OCI-LY1 (cell line): ENCODE measurements at regions not wholly inside any gene's neighbourhood (a gene's known extent, or its start where the extent isn't known, plus 50 kb on each side); places are given as distances from the start of the nearest gene placed in this dataset.
"Not testable (repeated sequence)": the region's sequence is repeated elsewhere in the genome, so short reads cannot be mapped to it uniquely, and the experiment has no call there.

ENCODE experiments used
- H2AFZ ChIP-seq: fragments of 200-600 bp; sonication (generic), shearing (Covaris generic); 2 replicates; pipeline ENCODE4 v1.6.0; 2014; ENCODE audit warnings: antibody characterized with exemption, mild to moderate bottlenecking, low read length
- H3F3A ChIP-seq: fragments of 200-600 bp; sonication (generic), shearing (Covaris generic); 2 replicates; pipeline ENCODE4 v1.6.0; 2014; ENCODE audit warnings: mild to moderate bottlenecking, antibody characterized with exemption, low read length, moderate library complexity; ENCODE audit not compliant: insufficient read depth
- H3K27ac ChIP-seq: fragments of 200-600 bp; sonication (generic); 2 replicates; pipeline ENCODE4 v1.5.1; 2014; ENCODE audit warnings: low read length, mixed run types, mild to moderate bottlenecking, low read depth; ENCODE audit not compliant: poor library complexity, severe bottlenecking
- H3K27me3 ChIP-seq: fragments of 200-600 bp; sonication (generic); 2 replicates; pipeline ENCODE4 v1.6.0; 2014; ENCODE audit warnings: antibody characterized with exemption, mild to moderate bottlenecking, low read length, moderate library complexity; ENCODE audit not compliant: insufficient read depth
- H3K36me3 ChIP-seq: fragments of 200-600 bp; sonication (generic); 2 replicates; pipeline ENCODE4 v1.6.1; 2014; ENCODE audit warnings: mild to moderate bottlenecking, antibody characterized with exemption, low read length, moderate library complexity, mixed read lengths; ENCODE audit not compliant: insufficient read depth
- H3K4me1 ChIP-seq: fragments of 200-600 bp; sonication (generic); 2 replicates; pipeline ENCODE4 v1.5.1; 2014; ENCODE audit warnings: mild to moderate bottlenecking, low read length, moderate library complexity; ENCODE audit not compliant: insufficient read depth, severe bottlenecking
- H3K4me2 ChIP-seq: fragments of 200-600 bp; sonication (generic), shearing (Covaris generic); 2 replicates; pipeline ENCODE4 v1.6.1; 2014; ENCODE audit warnings: low read length
- H3K4me3 ChIP-seq: fragments of 200-600 bp; sonication (generic); 2 replicates; pipeline ENCODE4 v1.5.1; 2014; ENCODE audit warnings: low read length, low read depth, mild to moderate bottlenecking, mixed read lengths; ENCODE audit not compliant: poor library complexity, severe bottlenecking
- H3K79me2 ChIP-seq: fragments of 200-600 bp; shearing (Covaris generic); 2 replicates; pipeline ENCODE4 v1.6.1; 2016; ENCODE audit warnings: mixed run types, low read length, mixed read lengths; ENCODE audit not compliant: insufficient read depth
- H3K9ac ChIP-seq: fragments of 200-600 bp; sonication (generic), shearing (Covaris generic); 2 replicates; pipeline ENCODE4 v1.6.1; 2014; ENCODE audit warnings: mild to moderate bottlenecking, low read length, mixed read lengths
- H3K9me2 ChIP-seq: fragments of 200-600 bp; sonication (generic), shearing (Covaris generic); 2 replicates; pipeline ENCODE4 v1.6.1; 2014; ENCODE audit warnings: low read depth, mild to moderate bottlenecking, low read length, mixed read lengths
- H3K9me3 ChIP-seq: fragments of 200-600 bp; shearing (Covaris generic); 2 replicates; pipeline ENCODE4 v1.6.1; 2014; ENCODE audit warnings: low read length, mixed read lengths
- H4K20me1 ChIP-seq: fragments of 200-600 bp; sonication (generic), shearing (Covaris generic); 2 replicates; pipeline ENCODE4 v1.6.0; 2016; ENCODE audit warnings: mild to moderate bottlenecking, low read length; ENCODE audit not compliant: insufficient read depth
- EZH2 ChIP-seq: fragments of 200-600 bp; sonication (generic), shearing (Covaris generic); IDR thresholded peaks from 2 replicates; pipeline ENCODE4 v1.8.0; 2017; ENCODE audit warnings: borderline replicate concordance, mixed run types, mild to moderate bottlenecking, antibody characterized with exemption, low read length, moderate library complexity, mixed read lengths
- TF ChIP-seq, protein P1 (sequence below): fragments of 200-600 bp; sonication (generic), shearing (Covaris generic); IDR thresholded peaks from 2 replicates; pipeline ENCODE4 v1.5.1; 2017; ENCODE audit warnings: mild to moderate bottlenecking, antibody characterized with exemption, low read length, moderate library complexity, mixed read lengths

DNA sequence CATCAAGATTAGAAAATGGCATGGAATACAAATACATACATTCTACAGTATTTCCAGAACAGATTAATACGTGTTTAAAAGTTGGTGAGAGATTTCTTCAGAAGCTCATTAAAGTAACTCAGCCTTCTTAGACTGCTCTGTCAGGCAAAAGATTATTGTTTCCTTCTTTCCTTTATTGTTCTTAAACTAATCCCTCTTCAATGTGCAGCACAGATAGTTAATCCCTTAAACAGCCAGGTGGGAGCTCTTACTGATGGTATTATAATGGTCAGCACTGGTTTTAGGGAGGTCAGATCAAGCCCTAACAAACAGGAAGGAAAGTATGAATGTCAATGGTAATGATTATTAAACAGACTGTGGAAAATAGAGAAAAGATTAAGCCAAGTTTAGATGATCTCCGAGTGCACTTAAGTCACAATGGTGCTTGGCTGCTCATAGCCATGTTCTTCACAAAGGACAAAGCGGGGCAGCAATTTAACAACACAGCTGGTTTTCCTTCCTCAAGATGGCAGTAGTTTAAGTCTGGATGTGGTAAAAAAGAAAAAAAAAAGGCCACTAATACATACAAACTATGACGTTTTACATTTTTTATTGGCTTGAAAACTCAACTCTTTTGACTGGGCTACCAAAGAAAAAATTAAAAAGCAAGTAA is 992.6 kb downstream of the PCDH9 start:
- no peaks in the 10 kb centered on the region for H3F3A ChIP-seq
- no peaks in the 10 kb centered on the region for H3K9me2 ChIP-seq
- no peak for TF ChIP-seq EZH2
- TF ChIP-seq, protein P1, sequence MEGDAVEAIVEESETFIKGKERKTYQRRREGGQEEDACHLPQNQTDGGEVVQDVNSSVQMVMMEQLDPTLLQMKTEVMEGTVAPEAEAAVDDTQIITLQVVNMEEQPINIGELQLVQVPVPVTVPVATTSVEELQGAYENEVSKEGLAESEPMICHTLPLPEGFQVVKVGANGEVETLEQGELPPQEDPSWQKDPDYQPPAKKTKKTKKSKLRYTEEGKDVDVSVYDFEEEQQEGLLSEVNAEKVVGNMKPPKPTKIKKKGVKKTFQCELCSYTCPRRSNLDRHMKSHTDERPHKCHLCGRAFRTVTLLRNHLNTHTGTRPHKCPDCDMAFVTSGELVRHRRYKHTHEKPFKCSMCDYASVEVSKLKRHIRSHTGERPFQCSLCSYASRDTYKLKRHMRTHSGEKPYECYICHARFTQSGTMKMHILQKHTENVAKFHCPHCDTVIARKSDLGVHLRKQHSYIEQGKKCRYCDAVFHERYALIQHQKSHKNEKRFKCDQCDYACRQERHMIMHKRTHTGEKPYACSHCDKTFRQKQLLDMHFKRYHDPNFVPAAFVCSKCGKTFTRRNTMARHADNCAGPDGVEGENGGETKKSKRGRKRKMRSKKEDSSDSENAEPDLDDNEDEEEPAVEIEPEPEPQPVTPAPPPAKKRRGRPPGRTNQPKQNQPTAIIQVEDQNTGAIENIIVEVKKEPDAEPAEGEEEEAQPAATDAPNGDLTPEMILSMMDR = no peak
- H4K20me1 ChIP-seq = no peaks in the 10 kb centered on the region
- H3K27ac ChIP-seq = no peak overlapping the region
- no peak overlapping the region for H3K4me2 ChIP-seq
- no peaks in the 10 kb centered on the region for H3K4me1 ChIP-seq
- H3K4me3 ChIP-seq = no peak overlapping the region
- H2AFZ ChIP-seq = peak overlapping the region; percentile 39; the same call in 1 of the 2 replicates
- 0 out of 2 replicates have a peak, but pooled peaks cover 2% of the 10 kb centered on the region for H3K36me3 ChIP-seq
- no peak overlapping the region for H3K9ac ChIP-seq
- H3K9me3 ChIP-seq = peaks cover 23% of the 10 kb centered on the region
- H3K79me2 ChIP-seq = no peaks in the 10 kb centered on the region
- no peaks in the 10 kb centered on the region for H3K27me3 ChIP-seq

DNA sequence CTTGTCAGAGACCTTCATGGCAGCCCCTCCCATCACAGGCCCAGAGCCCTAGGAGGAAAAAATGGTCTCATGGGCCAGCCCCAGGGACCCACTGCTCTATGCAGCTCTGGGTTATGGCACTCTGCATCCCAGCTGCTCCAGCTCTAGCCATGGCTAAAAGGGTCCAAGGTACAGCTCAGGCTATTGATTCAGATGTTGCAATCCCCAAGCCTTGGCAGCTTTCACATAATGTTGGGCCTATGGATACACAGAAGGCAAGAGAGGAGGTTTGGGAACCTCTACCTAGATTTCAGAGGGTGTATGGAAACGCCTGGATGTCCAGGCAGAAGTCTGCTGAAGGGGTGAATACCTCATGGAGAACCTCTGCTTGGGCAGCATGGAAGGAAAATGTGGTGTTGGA is 996.0 kb downstream of the PCDH9 start:
- no peak overlapping the region for H3K4me3 ChIP-seq
- H3K4me2 ChIP-seq = no peak overlapping the region
- no peak overlapping the region for H3K27ac ChIP-seq
- no peaks in the 10 kb centered on the region for H3K79me2 ChIP-seq
- 0 out of 2 replicates have a peak, but pooled peaks cover 2% of the 10 kb centered on the region for H3K36me3 ChIP-seq
- no peaks in the 10 kb centered on the region for H4K20me1 ChIP-seq
- H3K9me2 ChIP-seq = no peaks in the 10 kb centered on the region
- H2AFZ ChIP-seq = no peak overlapping the region
- peaks cover 23% of the 10 kb centered on the region for H3K9me3 ChIP-seq
- no peak for TF ChIP-seq EZH2
- TF ChIP-seq, protein P1 = no peak
- H3K9ac ChIP-seq = no peak overlapping the region
- no peaks in the 10 kb centered on the region for H3F3A ChIP-seq
- no peaks in the 10 kb centered on the region for H3K4me1 ChIP-seq
- H3K27me3 ChIP-seq = no peaks in the 10 kb centered on the region

DNA sequence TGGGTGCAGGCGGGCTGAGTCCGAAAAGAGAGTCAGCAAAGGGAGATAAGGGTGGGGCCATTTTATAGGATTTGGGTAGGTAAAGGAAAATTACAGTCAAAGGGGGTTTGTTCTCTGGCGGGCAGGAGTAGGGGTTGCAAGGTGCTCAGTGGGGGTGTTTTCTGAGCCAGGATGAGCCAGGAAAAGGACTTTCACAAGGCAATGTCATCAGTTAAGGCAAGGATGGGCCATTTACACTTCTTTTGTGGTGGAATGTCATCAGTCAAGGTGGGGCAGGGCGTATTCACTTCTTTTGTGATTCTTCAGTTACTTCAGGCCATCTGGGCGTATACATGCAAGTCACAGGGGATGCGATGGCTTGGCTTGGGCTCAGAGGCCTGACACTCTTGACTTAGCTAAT is 998.2 kb downstream of the PCDH9 start:
- not testable (repeated sequence) for H3K27me3 ChIP-seq, H3K4me1 ChIP-seq, H3F3A ChIP-seq, H3K27ac ChIP-seq, H3K36me3 ChIP-seq, H3K4me3 ChIP-seq, H3K9ac ChIP-seq, H2AFZ ChIP-seq, H3K79me2 ChIP-seq, H4K20me1 ChIP-seq, H3K4me2 ChIP-seq, H3K9me2 ChIP-seq
- H3K9me3 ChIP-seq = peaks cover 20% of the 10 kb centered on the region

DNA sequence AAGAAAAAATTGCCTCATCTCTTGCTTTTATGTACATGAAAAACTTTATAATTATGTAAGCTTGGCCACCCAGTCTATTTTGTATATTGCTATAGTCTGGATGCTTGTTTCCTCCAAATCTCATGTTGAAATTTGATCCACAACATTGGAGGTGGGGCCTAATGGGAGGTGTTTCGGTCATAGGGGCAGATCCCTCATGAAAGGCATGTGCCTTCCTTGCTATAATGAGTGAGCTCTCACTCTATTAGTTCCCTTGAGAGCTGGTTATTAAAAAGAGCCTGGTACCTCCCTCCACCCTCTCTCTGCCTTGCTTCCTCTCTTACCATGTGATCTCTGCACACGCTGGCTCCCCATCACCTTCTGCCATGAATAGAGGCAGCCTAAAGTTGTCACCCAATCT is 1005.1 kb downstream of the PCDH9 start:
- H2AFZ ChIP-seq = no peak overlapping the region
- H3K4me2 ChIP-seq = no peak overlapping the region
- H3K27me3 ChIP-seq = no peaks in the 10 kb centered on the region

More for the DNA sequence above, 1005.1 kb downstream of the PCDH9 start:
- no peaks in the 10 kb centered on the region for H3K79me2 ChIP-seq
- H3K27ac ChIP-seq = no peak overlapping the region
- H3K9me2 ChIP-seq = no peaks in the 10 kb centered on the region
- H3K4me3 ChIP-seq = no peak overlapping the region
- no peaks in the 10 kb centered on the region for H3K36me3 ChIP-seq
- H3K4me1 ChIP-seq = peaks cover 43% of the 10 kb centered on the region
- no peaks in the 10 kb centered on the region for H4K20me1 ChIP-seq
- no peak overlapping the region for H3K9ac ChIP-seq
- peaks cover 4% of the 10 kb centered on the region; the same call in 1 of the 2 replicates for H3K9me3 ChIP-seq
- TF ChIP-seq EZH2 = no peak
- H3F3A ChIP-seq = no peaks in the 10 kb centered on the region
